NCI-H187 treated with DMSO at 0.1 percent for 48 hours (cell line): ENCODE measurements at regions not wholly inside any gene's neighbourhood (a gene's known extent, or its start where the extent isn't known, plus 50 kb on each side); places are given as distances from the start of the nearest gene placed in this dataset.
"Not testable (repeated sequence)": the region's sequence is repeated elsewhere in the genome, so short reads cannot be mapped to it uniquely, and the experiment has no call there.

Source experiments
- DNase-seq: peaks from one replicate; lab custom pipeline; 2025; lab: John Stamatoyannopoulos, UW

DNA sequence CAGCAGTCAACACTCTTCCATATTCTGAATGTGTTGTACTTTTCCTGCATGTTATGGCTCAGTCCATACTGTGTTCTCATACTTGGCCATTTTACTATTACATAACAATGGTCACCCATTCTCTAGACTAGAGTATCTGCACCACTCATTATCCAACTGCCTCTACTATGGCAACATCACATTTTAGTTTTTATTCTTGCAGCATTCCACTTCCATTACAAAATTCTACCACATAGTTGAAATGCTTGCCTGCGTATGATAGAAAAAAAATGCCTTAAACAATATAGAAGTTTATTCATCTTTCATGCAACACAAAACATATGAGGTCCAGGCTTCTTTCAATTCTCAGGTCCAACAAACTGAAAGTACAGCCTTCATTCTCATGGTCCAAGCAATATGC, 128.0 kb downstream of the TENT5A start:
- no peak for DNase-seq

DNA sequence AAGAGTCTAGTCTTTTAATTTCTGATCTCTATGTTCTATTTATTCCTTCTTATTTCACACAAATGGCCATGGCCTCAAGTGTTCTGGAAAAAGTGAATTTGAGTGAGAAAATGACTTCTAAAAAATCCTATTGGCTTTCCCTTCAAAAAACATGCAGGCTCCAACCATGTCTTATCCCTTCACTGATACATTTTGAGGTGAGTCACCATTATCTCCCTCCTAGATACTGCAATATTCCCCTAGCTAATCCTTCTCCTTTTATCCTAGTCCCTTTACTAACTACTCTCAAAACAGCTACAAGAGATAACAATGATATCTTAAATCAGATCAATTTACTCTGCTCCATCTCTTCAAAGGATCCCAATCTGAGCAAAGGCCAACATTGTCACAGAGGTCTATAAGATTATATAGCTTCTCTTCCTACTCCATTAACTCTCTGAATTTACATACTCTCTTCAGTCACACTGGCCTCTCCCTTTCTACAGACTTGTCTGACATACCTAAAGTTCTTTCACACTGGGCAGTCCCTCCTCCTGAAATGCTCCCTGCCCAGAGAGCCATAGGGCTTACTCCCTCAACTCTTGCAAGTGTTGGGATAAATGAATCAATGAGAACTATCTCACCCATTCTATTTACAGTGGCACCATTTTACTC, 129.2 kb downstream of the TENT5A start:
- no peak for DNase-seq

DNA sequence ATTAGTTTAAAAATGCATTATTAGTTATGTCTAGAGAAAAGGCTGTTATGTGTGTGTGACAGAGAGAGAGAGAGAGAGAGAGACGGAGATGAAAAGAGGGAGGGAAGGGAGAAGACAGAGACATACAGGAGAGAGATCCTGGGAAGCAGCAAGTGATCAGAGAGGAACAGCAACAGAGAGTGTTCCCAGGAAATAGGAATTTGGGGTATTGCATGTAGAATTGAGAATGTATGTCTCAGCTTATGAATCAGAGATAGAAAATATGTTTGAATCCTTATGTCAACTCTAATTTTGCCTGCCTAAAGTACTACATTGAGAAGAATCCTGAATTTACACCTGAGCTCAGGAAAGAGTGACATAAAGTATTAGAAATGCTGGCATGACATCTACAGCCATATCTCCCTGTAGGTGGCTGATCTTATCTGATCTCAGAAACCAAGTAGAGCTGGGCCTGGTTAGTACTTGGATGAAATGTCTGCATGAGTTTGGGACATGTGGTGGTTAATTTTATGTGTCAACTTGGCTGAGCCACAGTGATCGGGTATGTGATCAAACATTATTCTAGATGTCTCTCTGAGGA, 130.6 kb downstream of the TENT5A start:
- DNase-seq: no peak

DNA sequence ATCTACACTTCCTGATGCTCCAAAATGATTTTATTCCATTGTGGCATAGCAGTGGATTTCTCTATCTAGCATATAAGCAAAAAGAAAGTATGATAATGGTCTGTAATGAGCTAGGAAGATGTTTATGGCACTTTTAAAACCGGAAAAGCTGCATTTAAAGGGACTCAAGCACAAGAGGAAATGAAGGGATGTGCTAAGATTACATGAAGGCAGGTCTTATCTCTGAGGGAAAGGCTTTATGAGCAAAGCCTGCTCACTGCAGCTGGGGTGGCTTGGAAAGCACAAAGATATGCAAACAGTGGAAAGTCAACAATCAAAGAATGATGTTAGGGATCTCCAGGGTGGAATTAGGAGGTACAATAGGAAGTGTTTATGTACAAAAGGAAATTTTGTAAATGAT, 138.2 kb downstream of the TENT5A start:
- DNase-seq: no peak

DNA sequence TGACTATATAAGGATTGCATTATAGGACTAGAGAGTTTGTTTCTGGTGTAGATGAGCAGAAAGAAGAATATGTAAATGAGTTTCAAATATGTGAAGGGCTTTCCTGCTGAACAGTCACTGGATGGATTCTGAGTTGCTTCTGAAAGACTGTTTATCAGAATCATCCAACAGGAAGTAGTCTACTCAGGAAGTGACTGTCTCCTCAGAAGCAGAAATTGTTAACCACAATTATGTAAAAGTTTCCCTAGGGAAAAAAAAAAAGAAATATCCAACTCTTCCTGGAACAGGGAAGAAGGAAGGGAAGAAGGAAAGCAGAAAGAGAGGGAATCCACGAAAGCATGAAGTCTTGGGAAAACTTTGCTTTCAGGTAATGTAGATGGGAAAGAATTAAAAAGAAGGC, 138.9 kb downstream of the TENT5A start:
- no peak for DNase-seq

DNA sequence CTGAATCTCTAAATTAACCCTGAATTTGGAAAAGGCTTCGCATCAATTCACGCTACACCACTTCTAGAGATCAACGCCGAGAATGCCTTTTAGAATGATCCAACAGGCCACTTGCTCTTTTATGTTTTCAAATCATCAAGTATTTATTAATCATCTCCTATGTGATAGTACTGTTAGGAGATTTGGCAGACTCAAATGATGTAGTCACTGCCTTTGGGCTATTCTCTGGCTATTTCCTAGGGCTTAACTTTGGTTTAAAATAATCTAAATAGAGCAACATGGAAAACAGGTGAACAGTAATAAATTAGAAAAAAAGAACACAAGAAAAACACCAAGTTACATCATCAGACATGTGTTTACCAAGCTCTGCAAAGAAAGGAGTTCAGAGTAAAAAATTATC, 140.3 kb downstream of the TENT5A start:
- DNase-seq: no peak

DNA sequence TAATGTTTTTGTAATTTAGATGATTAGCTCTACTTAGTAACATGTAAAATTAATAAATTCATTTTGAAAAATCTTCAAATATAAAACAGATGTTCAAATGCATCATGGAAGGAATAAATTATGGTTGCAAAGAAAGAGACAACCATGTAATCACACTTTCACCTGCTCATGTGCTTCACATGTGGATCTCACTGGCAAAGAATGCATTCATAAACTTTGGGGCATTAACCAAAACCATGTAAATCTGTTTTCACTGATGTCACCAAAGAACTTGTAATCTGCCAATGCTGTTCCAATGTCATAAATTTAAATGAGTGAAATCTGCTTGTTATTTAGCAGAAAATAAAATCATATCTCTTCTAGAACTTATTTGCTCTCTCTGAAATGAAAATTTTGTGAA, 142.7 kb downstream of the TENT5A start:
- no peak for DNase-seq

DNA sequence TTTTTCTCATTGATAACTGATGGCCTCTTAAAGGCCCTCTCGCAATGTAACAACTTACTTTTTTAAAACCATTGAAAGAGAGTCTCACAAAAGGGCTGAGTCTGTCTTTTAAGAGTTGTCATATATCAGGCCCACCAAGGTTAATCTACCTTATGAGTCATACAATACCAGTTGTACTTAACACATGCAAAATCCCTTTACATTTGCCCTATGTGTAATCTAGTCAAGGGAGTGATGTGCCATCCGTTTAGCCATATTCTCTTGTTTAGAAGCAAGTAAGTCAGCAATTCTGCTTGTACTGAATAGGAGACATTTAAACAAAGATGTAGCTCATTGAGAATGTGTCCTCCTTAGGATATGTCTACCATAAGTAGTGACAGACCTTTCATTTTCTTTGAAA, 143.7 kb downstream of the TENT5A start:
- no peak for DNase-seq

DNA sequence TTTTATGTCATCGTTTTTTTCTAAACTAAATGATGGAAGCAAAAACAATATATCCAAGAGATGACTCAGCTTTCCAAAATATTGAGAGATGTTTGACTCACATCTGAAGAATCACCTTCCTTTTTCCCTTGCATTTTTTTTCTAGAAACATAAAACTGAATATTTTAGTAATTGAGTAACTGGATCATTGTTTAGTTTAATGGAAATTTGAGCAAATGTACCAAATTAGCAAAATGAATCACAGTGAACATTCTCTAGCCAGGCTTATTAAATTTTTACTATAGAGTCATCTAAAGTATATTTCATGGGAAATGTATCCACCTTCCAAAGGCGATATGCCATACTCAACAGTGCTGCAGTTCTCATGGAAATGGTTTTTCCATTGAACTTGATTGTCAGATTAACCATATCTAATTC, 145.5 kb downstream of the TENT5A start:
- no peak for DNase-seq

DNA sequence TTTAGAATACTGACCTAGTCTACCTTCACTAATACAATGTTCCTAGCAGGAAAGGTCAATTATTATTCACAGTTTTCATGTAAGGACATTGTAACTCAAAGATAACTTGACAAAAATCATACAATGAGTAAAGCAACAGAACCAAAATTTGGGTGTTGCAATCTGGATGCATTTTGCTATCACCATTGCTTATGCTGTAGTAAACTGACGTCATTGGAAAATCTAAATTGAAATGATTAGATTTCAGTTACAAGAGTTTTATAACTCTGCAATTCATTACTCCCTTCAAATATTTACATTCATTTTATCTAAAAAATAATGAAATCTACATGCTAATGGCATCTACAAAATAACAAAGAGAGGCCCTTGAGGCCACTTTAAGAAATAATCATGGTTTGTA, 147.0 kb downstream of the TENT5A start:
- DNase-seq: no peak

DNA sequence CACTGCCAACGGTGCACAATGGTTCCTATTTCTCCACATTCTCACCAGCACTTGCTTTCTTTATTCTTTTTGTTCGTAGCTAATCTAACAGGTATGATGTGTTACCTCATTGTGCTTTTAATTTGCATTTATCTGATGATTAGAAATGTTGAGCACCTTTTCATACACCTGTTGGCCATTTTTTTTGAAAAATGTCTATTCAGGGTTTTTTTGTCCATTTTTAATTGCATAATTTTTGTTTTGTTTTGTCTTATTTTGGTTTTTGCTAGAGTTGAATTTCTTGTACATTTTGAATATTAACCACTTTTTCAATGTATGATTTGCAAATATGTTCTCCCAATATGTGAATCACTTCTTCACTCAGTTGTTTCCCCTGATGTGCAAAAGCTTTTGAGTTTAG, 150.6 kb downstream of the TENT5A start:
- no peak for DNase-seq

DNA sequence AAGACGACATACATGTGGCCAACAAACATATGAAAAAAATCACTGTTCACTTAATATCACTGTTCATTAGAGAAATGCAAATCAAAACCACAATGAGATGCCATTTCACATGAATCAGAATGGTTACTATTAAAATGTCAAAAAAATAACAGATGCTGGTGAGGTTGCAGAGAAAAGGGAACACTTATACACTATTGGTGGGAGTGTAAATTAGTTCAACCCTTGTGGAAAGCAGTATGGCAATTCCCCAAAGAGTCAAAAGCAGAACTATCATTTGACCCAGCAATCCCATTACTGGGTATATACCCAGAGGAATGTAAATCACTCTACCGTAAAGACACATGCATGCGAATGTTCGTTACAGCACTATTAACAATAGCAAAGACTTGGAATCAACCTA, 152.0 kb downstream of the TENT5A start:
- DNase-seq: not testable (repeated sequence)

DNA sequence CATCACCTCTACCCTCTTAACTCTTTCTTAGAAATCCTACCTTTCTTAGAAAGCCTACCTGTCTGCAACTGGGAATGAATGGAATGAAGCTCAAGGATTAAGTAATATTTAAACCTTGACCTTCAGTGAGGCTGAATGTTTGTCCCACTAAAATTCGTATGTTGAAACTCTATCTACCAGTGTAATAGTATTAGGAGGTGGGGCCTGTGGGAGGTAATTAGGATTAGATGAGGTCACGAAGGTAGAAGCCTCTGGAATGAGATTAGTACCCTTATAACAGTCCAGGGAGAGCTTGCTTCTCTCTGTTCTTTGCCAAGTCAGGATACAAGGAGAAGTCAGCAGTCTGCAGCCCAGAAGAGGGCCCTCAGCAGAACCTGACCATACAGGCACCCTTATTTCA, 158.0 kb downstream of the TENT5A start:
- DNase-seq: no peak

DNA sequence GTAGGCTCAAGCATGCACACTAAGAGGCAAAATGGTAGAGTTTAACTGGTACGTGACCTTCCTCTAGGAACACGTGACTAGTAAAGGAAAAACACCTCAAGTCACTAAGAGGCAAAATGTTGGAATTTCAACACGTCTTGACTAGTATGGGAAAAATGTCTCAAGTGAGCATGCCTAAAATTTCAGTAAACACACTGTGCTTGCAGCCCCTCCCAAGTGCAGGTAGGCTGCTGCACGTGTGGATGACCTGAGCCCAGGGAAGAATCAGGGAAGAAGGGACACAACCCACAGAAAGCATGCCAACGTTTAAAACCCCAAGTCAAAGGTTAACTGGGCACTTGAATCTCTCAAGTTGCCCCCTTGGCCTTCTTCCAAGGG, 162.2 kb downstream of the TENT5A start:
- no peak for DNase-seq

DNA sequence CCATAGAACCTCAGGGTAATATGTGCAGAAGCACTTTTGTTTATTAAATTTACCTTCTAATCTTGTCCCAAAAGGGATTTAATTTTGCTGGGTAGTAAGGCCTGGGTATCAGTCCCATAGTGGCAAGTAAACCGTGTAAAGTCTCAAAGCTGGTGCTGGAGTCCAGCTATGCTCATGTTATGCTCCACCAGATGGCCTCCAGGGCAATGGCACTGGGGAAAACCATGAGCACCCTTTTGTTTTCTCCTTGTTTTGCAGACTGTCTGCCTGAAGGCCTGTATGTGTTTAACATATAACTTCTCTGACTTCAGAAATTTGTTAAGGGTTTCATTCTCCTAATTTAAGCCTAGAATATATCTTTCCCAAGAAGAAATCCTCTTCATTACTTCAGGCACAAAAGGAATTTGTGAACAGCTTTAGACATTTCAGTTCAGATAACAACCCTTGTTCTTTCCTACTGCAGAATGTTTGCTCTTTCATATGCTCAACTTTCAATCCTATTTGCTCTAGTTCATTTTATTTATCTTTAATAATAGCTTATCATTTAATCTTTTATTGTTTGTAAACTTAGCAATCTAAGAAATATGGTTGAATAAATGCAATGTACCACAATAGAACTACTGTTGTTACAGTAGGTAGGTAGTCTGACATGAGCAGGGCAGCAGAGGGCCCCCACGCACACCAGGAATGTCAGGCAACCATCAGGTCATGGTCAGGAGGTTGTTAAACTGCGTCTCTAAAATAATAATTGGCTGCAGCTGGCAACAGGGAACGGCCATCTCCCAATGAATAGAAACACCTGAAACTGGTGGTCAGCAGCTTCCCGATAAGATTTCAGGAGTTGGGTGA, 162.8 kb downstream of the TENT5A start:
- no peak for DNase-seq

DNA sequence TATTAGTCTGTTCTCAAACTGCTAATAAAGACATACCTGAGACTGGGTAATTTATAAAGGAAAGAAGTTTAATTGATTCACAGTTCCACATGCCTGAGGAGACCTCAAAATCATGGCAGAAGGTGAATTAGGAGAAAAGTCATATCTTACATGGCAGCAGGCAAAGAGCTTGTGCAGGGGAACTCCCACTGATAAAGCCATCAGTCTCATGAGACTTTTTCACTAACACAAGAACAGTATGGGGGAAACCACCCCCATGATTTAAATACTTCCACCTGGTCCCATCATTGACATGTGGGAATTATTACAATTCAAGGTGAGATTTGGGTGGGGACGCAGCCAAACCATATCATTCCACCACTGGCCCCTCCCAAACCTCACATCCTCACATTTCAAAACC, 166.8 kb downstream of the TENT5A start:
- DNase-seq: not testable (repeated sequence)

DNA sequence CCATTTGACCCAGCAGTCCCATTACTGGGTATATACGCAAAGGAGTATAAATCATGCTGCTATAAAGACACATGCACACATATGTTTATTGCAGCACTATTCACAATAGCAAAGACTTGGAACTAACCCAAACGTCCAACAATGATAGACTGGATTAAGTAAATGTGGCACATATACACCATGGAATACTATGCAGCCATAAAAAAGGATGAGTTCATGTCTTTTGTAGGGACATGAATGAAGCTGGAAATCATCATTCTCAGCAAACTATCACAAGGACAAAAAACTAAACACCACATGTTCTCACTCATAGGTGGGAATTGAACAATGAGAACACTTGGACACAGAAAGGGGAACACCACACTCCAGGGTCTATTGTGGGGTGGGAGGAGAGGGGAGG, 168.3 kb downstream of the TENT5A start:
- DNase-seq: not testable (repeated sequence)

DNA sequence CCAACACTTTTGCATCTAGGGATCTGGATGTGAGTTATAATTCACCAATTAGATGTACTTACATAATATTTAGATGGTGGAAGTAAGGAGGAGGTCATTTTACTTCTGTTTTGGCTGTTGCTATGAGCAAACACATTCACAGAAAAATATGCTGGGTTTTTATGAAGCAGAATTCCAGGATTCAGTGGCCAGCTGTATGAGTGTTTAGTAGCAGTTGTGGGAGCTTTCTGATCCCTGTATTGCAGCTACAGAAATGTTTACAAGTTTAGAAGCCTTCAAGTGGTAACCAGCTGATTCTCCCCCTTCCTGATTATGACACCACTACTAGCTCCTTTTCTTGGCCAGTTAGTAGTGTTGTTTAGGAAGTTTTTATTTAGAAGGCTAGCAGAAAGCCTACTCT, 177.0 kb downstream of the TENT5A start:
- DNase-seq: no peak

DNA sequence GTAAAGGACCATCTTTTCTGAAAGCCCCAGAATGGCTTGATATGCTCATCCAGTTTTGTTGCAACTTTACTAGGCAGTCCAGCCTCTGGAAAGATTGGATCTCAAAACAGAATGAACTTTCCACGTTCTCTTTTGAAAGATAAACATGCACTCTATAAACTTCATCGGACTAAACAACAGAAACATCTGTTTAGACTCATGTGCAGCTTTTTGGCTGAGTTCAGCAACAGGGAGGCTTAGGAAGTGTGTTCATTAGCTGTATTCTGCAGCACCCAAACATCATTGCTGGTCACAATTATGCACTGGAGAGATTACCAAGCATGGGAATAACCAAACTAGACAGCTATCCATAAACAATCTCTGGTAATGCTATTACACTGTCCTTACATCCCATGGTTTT, 180.5 kb downstream of the TENT5A start:
- DNase-seq: no peak

DNA sequence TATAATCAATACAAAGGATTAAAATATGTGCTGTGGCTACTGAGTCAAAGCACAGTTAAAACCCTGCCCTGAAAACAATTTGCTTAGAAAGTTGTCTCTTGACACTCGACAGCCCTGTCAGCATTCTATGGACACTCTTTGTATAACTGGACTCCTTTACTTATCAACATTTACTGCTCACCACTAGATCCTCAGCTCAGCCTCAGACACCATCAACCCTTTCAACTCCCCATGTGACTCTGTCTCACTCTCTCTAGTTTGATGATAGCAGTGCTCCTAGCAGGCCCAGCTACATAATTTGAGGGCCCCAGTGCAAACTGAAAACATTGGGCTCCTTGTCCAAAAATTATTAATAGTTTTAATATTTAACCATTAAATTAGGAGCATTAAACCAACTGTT, 181.8 kb downstream of the TENT5A start:
- DNase-seq: no peak

DNA sequence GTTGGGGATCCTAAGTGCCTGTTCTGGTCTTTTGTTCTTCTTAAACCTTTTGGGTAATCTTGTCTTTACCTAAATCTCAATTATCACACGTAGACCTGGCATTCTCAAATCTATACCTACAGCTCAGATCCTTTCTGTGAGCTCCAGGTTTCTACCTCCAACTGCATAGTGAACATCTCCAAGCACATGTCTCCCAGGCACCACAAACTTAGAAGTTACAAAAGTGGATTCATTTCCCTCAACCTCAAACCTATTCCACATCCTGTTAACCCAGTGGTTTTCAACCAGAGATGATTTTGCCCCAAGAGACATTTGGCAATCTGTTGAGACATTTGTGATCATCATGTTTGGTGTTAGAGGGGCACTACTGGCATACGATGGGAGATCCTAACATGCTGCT, 183.5 kb downstream of the TENT5A start:
- DNase-seq: no peak

DNA sequence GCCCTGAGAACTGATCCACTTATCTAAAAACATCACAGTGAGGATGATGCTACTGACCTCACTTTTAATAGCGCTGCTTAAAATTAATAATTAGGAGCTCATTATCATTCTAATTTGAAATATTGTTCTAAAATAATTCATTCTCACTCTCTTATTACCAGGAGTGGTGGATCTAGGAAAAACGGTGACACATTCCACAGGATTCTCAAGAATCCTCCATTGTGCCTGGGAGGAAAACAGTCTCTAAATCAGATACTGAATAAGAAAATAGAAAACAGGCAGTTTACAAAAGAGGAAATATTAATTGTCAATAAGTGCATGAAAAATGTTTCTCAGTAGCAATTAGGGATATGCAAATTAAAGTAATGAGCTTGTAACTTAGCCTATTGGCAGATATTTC, 187.4 kb downstream of the TENT5A start:
- DNase-seq: no peak

DNA sequence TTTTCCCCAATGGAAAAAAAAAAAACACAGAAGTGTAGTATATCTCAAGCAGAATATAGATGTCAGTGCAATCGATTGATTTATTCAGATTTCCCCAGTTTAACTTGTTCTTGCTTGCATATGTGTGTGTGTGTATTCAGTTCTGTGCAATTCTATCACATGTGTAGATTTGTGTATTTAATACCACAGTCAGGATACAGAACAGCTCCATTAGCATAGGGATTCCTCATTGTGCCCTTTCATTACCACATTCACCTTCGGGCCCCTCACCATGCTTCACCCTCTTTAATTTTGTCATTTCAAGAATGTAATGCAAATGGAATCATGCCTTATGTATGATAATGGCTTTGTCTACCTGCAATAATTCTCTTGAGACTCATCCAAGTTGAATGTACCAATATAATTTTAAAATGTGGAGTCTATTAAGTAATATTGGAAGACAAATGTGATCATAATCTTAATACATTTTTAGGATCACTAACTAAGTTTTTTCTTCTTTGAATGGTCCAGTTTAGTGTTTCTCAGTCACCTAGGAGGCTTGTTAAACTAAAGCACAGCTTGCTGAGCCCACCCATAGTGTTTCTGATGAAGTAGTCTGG, 187.9 kb downstream of the TENT5A start:
- DNase-seq: no peak
